ENCODE measurements at regions not wholly inside any gene's neighbourhood (a gene's known extent, or its start where the extent isn't known, plus 50 kb on each side); places are given as distances from the start of the nearest gene placed in this dataset.

- no peaks in the 10 kb centered on the region for H3K36me3 ChIP-seq (ENCODE audit: insufficient read depth, low read length)
- no peaks in the 10 kb centered on the region for H4K20me1 ChIP-seq (ENCODE audit: insufficient read depth)
- H3K4me2 ChIP-seq (ENCODE audit: low read length) = no peak overlapping the region
- no peaks in the 10 kb centered on the region for H3K9me2 ChIP-seq (ENCODE audit: insufficient read depth, low read length)
- H3K27me3 ChIP-seq (ENCODE audit: insufficient read depth, low read depth, low read length) = no peaks in the 10 kb centered on the region
- no peaks in the 10 kb centered on the region for H3K79me2 ChIP-seq (replicated peaks; ENCODE audit: insufficient read depth, low read length)
- H3K9ac ChIP-seq (ENCODE audit: low read length) = no peak overlapping the region
- H3K27ac ChIP-seq (ENCODE audit: low read length) = no peak overlapping the region
- H3K9me3 ChIP-seq (ENCODE audit: low read length) = no peaks in the 10 kb centered on the region
- H3K4me3 ChIP-seq (ENCODE audit: low read length) = no peak overlapping the region
- no peaks in the 10 kb centered on the region for H3F3A ChIP-seq (ENCODE audit: insufficient read depth, low read length, poor library complexity, severe bottlenecking)
- no peak overlapping the region for H2AFZ ChIP-seq (ENCODE audit: low read depth, low read length)
- TF ChIP-seq REST (IDR thresholded peaks at IDR 0.05; ENCODE audit: borderline replicate concordance) (no peak), TAF1 (IDR thresholded peaks at IDR 0.05; ENCODE audit: low read depth) (no peak), EZH2 (IDR thresholded peaks at IDR 0.05; ENCODE audit: borderline replicate concordance, insufficient read depth, low read length, poor library complexity, severe bottlenecking) (no peak), CTCF (IDR thresholded peaks at IDR 0.05; ENCODE audit: poor library complexity, severe bottlenecking) (no peak), MXI1 (conservative IDR thresholded peaks at IDR 0.05; ENCODE audit: poor library complexity, severe bottlenecking) (no peak), RAD21 (conservative IDR thresholded peaks at IDR 0.05) (no peak), POLR2AphosphoS5 (IDR thresholded peaks at IDR 0.05) (no peak), EP300 (conservative IDR thresholded peaks at IDR 0.05; ENCODE audit: poor library complexity, severe bottlenecking) (no peak), SMC3 (conservative IDR thresholded peaks at IDR 0.05; ENCODE audit: poor library complexity) (no peak)
Measured at GRCh38 chr4:11534623-11535302, 106.1 kb upstream of the HS3ST1 start.

- Histone ChIP-seq H3K27ac (ENCODE audit: low read length) (no peak overlapping the region), H3K9me3 (ENCODE audit: low read length) (no peaks in the 10 kb centered on the region), H3K27me3 (ENCODE audit: insufficient read depth, low read depth, low read length) (no peaks in the 10 kb centered on the region), H4K20me1 (ENCODE audit: insufficient read depth) (no peaks in the 10 kb centered on the region), H3K79me2 (replicated peaks; ENCODE audit: insufficient read depth, low read length) (no peaks in the 10 kb centered on the region), H3F3A (ENCODE audit: insufficient read depth, low read length, poor library complexity, severe bottlenecking) (no peaks in the 10 kb centered on the region), H3K4me2 (ENCODE audit: low read length) (no peak overlapping the region), H2AFZ (ENCODE audit: low read depth, low read length) (no peak overlapping the region), H3K4me3 (ENCODE audit: low read length) (no peak overlapping the region), H3K9me2 (ENCODE audit: insufficient read depth, low read length) (no peaks in the 10 kb centered on the region), H3K9ac (ENCODE audit: low read length) (no peak overlapping the region), H3K36me3 (ENCODE audit: insufficient read depth, low read length) (no peaks in the 10 kb centered on the region)
- TF ChIP-seq TAF1 (IDR thresholded peaks at IDR 0.05; ENCODE audit: low read depth) = no peak
- TF ChIP-seq MXI1 (conservative IDR thresholded peaks at IDR 0.05; ENCODE audit: poor library complexity, severe bottlenecking) = no peak
- TF ChIP-seq RAD21 (conservative IDR thresholded peaks at IDR 0.05) = no peak
- no peak for TF ChIP-seq POLR2AphosphoS5 (IDR thresholded peaks at IDR 0.05)
- no peak for TF ChIP-seq REST (IDR thresholded peaks at IDR 0.05; ENCODE audit: borderline replicate concordance)
Measured at GRCh38 chr4:11532138-11532537, 103.4 kb upstream of the HS3ST1 start.
